ENCODE measurements at regions not wholly inside any gene's neighbourhood (a gene's known extent, or its start where the extent isn't known, plus 50 kb on each side); places are given as distances from the start of the nearest gene placed in this dataset.

- no peak for TF ChIP-seq CTCF (conservative IDR thresholded peaks at IDR 0.05; ENCODE audit: low read depth, low read length)
- no peak for DNase-seq (ENCODE audit: low read depth)
- no peak overlapping the region for H3K4me3 ChIP-seq (ENCODE audit: low read length)
Measured at GRCh38 chr2:7574385-7574784, 657.2 kb downstream of the RNF144A start.

- H3K4me3 ChIP-seq (ENCODE audit: low read length), result no peak overlapping the region
- no peak for DNase-seq (ENCODE audit: low read depth)
- TF ChIP-seq CTCF (conservative IDR thresholded peaks at IDR 0.05; ENCODE audit: low read depth, low read length), result no peak
Measured at GRCh38 chr2:7577769-7578168, 660.6 kb downstream of the RNF144A start.

GRCh38 chr2:7584017-7584416 is 666.8 kb downstream of the RNF144A start:
- no peak for DNase-seq (ENCODE audit: low read depth)
- TF ChIP-seq CTCF (conservative IDR thresholded peaks at IDR 0.05; ENCODE audit: low read depth, low read length), result no peak
- H3K4me3 ChIP-seq (ENCODE audit: low read length), result no peak overlapping the region

- DNase-seq (ENCODE audit: low read depth), result no peak
- H3K4me3 ChIP-seq (ENCODE audit: low read length), result no peak overlapping the region
- no peak for TF ChIP-seq CTCF (conservative IDR thresholded peaks at IDR 0.05; ENCODE audit: low read depth, low read length)
Measured at GRCh38 chr2:7586898-7587297, 669.7 kb downstream of the RNF144A start.

GRCh38 chr2:7588295-7588694 is 671.1 kb downstream of the RNF144A start:
- no peak overlapping the region for H3K4me3 ChIP-seq (ENCODE audit: low read length)
- no peak for TF ChIP-seq CTCF (conservative IDR thresholded peaks at IDR 0.05; ENCODE audit: low read depth, low read length)
- no peak for DNase-seq (ENCODE audit: low read depth)

- no peak overlapping the region for H3K4me3 ChIP-seq (ENCODE audit: low read length)
- DNase-seq (ENCODE audit: low read depth), result no peak
- TF ChIP-seq CTCF (conservative IDR thresholded peaks at IDR 0.05; ENCODE audit: low read depth, low read length), result no peak
Measured at GRCh38 chr2:7592618-7593140, 675.5 kb downstream of the RNF144A start.

GRCh38 chr2:7593360-7593759 is 676.1 kb downstream of the RNF144A start:
- no peak for DNase-seq (ENCODE audit: low read depth)
- TF ChIP-seq CTCF (conservative IDR thresholded peaks at IDR 0.05; ENCODE audit: low read depth, low read length), result no peak
- no peak overlapping the region for H3K4me3 ChIP-seq (ENCODE audit: low read length)

Data from retinal pigment epithelial cell (primary cell).